Muscle of leg (tissue), 3 donors: ENCODE measurements at regions not wholly inside any gene's neighbourhood (a gene's known extent, or its start where the extent isn't known, plus 50 kb on each side); places are given as distances from the start of the nearest gene placed in this dataset.
A peak's percentile ranks its signal among the peaks of the same experiment; 100 is the strongest.

Experiments used
- DNase-seq: peaks from one replicate; pipeline ENCODE4 v3.0.0; 2013
- H3K27ac ChIP-seq: one replicate; pipeline ENCODE4 v1.5.1; 2013; ENCODE audit warnings: mild to moderate bottlenecking, low read length, control low read depth
- H3K27me3 ChIP-seq: one replicate; pipeline ENCODE4 v1.6.1; 2013; ENCODE audit warnings: low read length; ENCODE audit not compliant: control insufficient read depth, insufficient read depth
- H3K36me3 ChIP-seq: one replicate; pipeline ENCODE4 v1.6.1; 2013; ENCODE audit warnings: low read length; ENCODE audit not compliant: control insufficient read depth, insufficient read depth
- H3K4me1 ChIP-seq: one replicate; pipeline ENCODE4 v1.6.1; 2013; ENCODE audit warnings: low read length; ENCODE audit not compliant: control insufficient read depth, insufficient read depth
- H3K4me3 ChIP-seq: one replicate; pipeline ENCODE4 v1.5.1; 2013; ENCODE audit warnings: low read length, control low read depth
- H3K9me3 ChIP-seq: replicated peaks from 2 replicates; pipeline ENCODE4 v1.6.1; 2013; ENCODE audit warnings: low read depth, low read length; ENCODE audit not compliant: control insufficient read depth
- WGBS: methylation state at CpG from one replicate; pipeline ENCODE4 v1.1.5; 2013; ENCODE audit warnings: missing lambda C conversion rate; ENCODE audit not compliant: insufficient coverage; 5-methylcytosine and 5-hydroxymethylcytosine counted together

DNA sequence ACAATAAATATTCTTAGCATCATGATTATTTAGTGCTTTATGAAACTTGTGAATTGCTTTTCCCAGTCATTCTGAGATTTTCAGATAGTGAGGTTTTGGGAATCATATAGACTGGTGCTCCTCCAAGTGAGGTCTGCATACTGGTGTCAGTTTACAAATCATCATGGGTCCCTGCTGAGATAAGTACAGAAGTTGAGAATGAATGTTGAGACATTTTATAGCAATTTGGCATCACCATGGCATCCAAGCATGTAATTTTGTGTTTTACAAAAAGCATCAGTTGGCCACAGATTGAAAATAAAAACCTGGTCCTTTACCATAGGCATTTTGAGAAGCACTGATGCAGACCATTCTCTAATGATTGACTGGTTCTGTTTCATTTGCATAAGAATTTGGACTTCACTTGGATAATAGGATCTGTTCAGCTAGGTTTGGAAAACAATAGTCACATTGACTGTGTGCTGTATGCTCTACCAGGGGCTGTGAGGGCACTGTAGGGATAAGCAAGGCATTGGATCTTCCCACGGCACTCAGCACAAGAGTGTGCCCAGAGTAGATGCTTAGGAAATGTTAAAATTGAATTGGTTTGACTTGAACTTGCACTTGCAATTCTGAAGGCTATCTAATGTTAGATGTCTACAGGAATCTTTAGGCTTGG, 79.0 kb upstream of the JUN start:
- Histone ChIP-seq H3K4me3 (no peak overlapping the region), H3K4me1 (no peaks in the 10 kb centered on the region), H3K9me3 (no peaks in the 10 kb centered on the region), H3K27me3 (no peaks in the 10 kb centered on the region), H3K27ac (no peak overlapping the region), H3K36me3 (no peaks in the 10 kb centered on the region)
- WGBS = 89% methylated on average over 1 of the region's 1 CpG
- no peak for DNase-seq

DNA sequence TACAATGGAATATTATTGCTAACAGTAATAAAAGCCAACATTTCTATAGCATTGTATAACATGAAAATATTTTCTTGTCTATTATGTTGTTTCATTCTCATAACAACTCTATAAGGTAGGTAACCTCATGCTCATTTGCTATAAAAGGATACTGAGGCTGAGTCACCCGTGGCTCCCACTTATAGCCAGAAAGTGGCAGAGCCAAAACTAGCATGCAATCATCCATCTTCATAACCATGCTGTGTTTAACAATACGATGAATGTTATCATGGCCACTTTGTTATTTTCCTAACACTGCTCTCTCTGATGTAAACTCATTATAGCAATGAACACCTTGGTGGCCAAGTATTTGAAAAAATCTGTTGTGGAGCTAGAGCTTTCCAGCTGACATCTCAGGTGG, 80.8 kb upstream of the JUN start:
- no peaks in the 10 kb centered on the region for H3K4me1 ChIP-seq
- WGBS = 75% methylated on average over 1 of the region's 2 CpGs
- H3K27me3 ChIP-seq = no peaks in the 10 kb centered on the region
- no peaks in the 10 kb centered on the region for H3K9me3 ChIP-seq
- DNase-seq = no peak
- no peak overlapping the region for H3K27ac ChIP-seq
- H3K36me3 ChIP-seq = no peaks in the 10 kb centered on the region
- no peak overlapping the region for H3K4me3 ChIP-seq

DNA sequence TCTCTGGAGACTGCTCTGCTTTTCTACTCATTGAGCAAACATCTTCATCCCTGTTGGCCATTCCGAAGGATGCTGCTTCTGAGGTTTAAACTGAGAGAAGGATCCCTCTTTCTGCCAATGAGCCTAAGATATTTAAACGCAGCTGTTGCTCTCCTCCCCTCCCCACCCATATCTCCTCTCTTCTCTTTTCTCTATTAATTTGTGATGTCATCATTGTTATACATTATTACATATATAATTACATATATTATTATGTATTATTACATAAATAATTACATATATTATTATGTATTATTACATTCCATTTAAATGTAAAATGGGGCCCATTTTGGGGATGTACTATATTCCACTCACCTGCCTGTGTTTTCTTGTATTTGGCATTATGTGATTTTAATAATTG, 82.7 kb upstream of the JUN start:
- no CpG with 5 or more reads among the region's 2 CpGs for WGBS
- Histone ChIP-seq H3K27ac (no peak overlapping the region), H3K27me3 (no peaks in the 10 kb centered on the region), H3K4me3 (no peak overlapping the region), H3K4me1 (no peaks in the 10 kb centered on the region), H3K36me3 (no peaks in the 10 kb centered on the region), H3K9me3 (no peaks in the 10 kb centered on the region)
- DNase-seq = no peak

DNA sequence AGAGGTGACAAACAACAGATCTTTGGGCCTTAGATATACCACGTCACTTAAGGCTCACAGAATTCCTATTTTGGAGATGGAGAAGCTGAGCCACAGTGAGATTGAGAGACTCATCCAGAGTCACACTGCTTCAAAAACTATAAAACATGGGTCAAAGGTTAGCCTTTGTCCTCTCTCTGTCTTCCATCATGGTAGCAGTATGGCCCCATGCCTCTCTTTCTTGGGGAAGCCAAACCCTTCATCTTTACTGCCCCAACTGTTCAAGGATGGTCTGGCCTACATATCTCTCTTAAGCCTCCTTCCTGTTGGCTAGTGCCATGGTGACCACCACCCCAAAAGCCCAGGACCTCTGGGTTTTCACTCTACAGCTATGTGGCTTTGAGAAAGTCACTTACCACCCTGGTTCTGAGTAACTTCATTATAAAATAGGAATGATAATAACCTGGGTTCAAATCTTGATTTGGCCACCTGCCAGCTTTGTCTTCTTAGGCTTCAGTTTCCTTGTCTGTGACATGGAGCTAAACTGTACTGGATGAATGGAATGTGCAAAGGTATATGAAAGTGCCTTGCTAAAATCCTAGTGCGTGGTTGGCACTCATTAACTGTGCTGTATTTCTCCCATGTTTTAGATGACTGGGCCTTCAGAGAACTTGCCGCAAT, 85.9 kb upstream of the JUN start:
- DNase-seq = no peak
- Histone ChIP-seq H3K27me3 (no peaks in the 10 kb centered on the region), H3K4me1 (peaks cover 10% of the 10 kb centered on the region), H3K27ac (no peak overlapping the region), H3K4me3 (no peak overlapping the region), H3K36me3 (no peaks in the 10 kb centered on the region), H3K9me3 (no peaks in the 10 kb centered on the region)
- 92% methylated on average over 2 of the region's 3 CpGs for WGBS

DNA sequence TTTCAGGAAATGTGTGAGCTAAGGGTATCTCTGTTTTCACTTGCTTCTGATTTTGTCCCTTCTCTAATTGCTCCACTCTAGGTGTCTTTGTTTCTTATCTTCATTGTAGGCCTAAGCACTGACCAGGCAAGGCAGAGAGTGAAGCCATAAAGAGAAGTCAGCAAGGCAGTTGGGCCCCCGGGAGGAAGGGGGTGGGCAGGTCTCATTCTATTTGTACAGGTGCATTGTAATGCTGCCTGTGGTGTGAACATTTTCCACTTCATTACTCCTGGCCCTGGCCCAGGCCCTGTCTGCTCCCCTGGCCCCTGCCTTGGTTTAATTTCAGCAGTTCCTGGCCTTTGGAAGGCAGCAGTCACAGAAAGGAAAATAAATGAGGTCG, 86.4 kb upstream of the JUN start:
- WGBS = 80% methylated on average over 1 of the region's 2 CpGs

DNA sequence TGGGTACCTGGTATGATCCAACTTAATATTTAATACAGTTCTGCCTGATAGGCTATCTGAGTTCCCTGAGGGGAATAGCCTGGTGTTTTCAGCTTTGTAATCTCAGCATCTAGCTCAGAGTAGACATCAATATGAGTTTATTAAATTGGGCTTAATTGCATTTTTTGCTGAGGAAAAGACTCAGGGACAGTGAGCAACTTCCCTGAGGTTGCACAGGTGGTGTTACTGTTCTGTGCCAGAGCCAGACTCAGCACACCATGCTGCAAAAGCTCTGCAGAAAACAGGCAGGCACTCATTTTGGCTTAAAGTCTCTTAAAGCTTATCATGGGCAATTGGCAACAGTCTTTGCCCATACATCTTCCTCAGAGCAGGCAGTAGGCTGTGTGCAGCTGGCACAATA, 90.5 kb upstream of the JUN start:
- peak overlapping the region; percentile 82 for H3K27ac ChIP-seq
- peaks cover 20% of the 10 kb centered on the region for H3K4me1 ChIP-seq
- H3K36me3 ChIP-seq = no peaks in the 10 kb centered on the region
- H3K9me3 ChIP-seq = no peaks in the 10 kb centered on the region
- DNase-seq = no peak
- H3K27me3 ChIP-seq = no peaks in the 10 kb centered on the region
- no peak overlapping the region for H3K4me3 ChIP-seq

More for the DNA sequence above, 86.4 kb upstream of the JUN start:
- no peak overlapping the region for H3K27ac ChIP-seq
- H3K9me3 ChIP-seq = no peaks in the 10 kb centered on the region
- peaks cover 15% of the 10 kb centered on the region for H3K4me1 ChIP-seq
- no peaks in the 10 kb centered on the region for H3K27me3 ChIP-seq
- no peak for DNase-seq
- H3K36me3 ChIP-seq = no peaks in the 10 kb centered on the region
- H3K4me3 ChIP-seq = no peak overlapping the region

DNA sequence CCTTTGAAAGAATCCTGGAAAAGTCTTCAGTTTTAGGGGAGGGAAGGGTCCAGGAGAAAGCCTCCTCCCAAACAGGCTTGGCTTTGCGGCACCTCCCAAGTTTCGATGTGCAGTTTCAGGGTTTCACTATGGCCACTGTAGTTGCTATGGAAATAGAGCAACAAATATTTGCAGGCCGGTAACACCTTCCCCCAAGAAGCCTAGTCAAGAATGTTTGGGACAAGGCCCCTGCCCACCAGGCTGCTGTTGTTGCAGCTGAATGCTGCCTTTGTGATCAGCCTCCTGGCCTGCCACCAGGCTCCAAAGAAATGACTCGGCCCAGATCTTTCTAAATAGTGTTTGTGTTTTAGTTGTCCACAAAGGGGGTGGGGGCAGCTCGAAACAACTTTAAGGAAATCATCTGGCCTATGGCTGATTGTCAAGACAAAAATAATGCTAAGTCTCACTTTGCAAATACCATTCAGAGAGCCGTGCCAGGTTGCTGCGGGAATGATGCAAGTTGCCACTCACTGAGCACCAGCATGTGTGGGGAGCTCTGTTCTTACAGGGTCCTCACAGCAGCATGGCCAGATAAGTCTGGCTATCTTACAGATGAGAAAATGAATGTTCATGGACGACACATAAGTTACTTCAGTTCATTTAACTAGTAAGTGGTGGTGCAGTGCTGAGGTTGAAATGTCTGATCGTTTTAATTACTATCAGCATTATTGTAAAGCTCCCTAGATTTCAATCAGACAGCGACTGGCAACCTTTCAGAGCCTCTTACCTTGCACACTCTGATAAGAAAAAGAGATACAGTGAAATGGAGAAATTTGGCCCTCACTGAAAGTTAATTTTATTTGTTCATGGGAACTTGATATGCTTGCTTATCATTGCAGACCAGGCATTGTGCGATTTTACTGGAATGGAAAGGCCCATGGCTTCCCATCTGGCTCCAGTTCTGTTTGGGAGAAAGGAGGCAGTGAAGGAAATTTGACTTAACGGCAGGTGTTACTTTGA, 91.2 kb upstream of the JUN start:
- peak; percentile 87 for DNase-seq
- Histone ChIP-seq H3K27ac (peak overlapping the region; percentile 82), H3K9me3 (no peaks in the 10 kb centered on the region), H3K4me3 (no peak overlapping the region), H3K36me3 (no peaks in the 10 kb centered on the region), H3K4me1 (peaks cover 20% of the 10 kb centered on the region), H3K27me3 (no peaks in the 10 kb centered on the region)
- 35% methylated on average over 5 of the region's 12 CpGs for WGBS

DNA sequence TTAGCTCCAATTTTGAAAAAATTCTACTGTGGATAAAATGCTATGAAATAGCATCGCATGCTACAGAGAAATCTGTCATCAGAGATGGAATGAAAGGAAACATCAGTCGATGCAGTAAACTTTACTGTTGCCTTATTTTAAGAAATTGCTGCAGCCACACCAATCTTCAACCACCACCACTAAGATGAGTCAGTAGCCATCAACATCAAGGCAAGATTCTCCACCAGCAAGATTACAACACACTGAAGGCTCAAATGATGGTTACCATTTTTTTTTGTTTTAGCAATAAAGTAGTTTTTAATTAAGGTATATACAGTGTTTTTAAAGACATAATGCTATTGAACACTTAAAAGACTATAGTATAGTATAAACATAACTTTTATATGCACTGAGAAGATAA, 95.6 kb upstream of the JUN start:
- peaks cover 26% of the 10 kb centered on the region for H3K4me1 ChIP-seq
- H3K27ac ChIP-seq = no peak overlapping the region
- H3K4me3 ChIP-seq = no peak overlapping the region
- no peaks in the 10 kb centered on the region for H3K27me3 ChIP-seq
- no peaks in the 10 kb centered on the region for H3K36me3 ChIP-seq
- no peak for DNase-seq
- no peaks in the 10 kb centered on the region for H3K9me3 ChIP-seq
- WGBS = 100% methylated on average over 1 of the region's 2 CpGs

DNA sequence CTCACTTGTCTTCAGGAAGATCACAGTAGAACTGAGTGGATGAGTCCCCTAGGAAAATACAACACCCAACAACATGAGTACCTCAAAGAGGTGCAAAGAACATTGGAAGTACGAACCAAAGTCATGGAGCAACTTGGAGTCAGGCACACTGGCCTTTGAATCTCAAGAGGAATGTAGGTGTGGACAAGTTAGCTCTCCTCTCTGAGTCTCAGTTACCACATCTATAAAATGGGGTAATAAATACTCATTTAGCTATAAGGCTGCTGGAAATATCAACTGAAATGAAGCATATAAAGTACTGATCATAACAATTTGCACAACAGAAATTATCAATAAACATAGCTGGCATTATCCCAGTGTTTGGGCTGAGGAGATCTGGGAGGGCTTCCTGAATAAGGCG, 96.7 kb upstream of the JUN start:
- no peaks in the 10 kb centered on the region for H3K9me3 ChIP-seq
- H3K27me3 ChIP-seq = no peaks in the 10 kb centered on the region
- DNase-seq = no peak
- WGBS = 100% methylated on average over 1 of the region's 2 CpGs
- peaks cover 25% of the 10 kb centered on the region for H3K4me1 ChIP-seq
- no peaks in the 10 kb centered on the region for H3K36me3 ChIP-seq
- no peak overlapping the region for H3K27ac ChIP-seq
- no peak overlapping the region for H3K4me3 ChIP-seq

DNA sequence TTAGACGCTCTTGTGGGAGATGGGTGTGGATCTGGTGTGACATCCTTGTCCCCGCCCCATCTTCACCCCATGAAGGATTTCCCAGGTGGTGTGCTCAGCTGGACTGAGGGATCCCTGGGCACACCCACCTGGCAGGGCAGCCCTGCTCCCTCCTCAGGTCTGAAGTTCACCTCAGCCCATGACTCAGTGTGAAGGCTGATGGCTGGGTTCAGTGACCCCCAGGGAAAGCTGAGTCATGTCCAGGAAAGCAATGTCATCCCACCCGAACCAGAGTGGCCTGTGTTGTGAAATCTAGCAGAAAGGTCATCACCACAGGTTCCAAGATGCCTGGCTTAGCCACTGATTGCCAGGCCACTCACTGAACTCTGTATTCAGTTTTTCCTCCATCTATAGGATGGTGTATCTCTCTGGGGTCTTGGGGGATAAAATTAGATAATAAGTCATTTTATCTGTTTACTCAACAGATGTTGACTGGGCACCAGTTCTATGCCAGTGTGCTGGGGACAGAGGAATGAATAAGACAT, 97.7 kb upstream of the JUN start:
- DNase-seq = no peak
- Histone ChIP-seq H3K27me3 (no peaks in the 10 kb centered on the region), H3K4me1 (peaks cover 30% of the 10 kb centered on the region), H3K27ac (no peak overlapping the region), H3K36me3 (no peaks in the 10 kb centered on the region), H3K9me3 (no peaks in the 10 kb centered on the region), H3K4me3 (no peak overlapping the region)
- 40% methylated on average over 1 of the region's 3 CpGs for WGBS
